GM18951 (cell line): ENCODE measurements at regions not wholly inside any gene's neighbourhood (a gene's known extent, or its start where the extent isn't known, plus 50 kb on each side); places are given as distances from the start of the nearest gene placed in this dataset.

ENCODE experiments used
- POLR2A ChIP-seq: IDR thresholded peaks from 4 replicates; pipeline ENCODE4 v1.6.1; 2011; ENCODE audit warnings: mild to moderate bottlenecking; ENCODE audit not compliant: insufficient read length, insufficient read depth; ENCODE audit errors: extremely low read depth
- in situ Hi-C: fragments of 300-500 bp; cut with MboI; formaldehyde crosslinking; loops from one replicate; pipeline ENCODE4 v1.12.0; 2022; ENCODE audit warnings: low sequenced_read_pairs, mixed read lengths, inconsistent platforms; ENCODE audit not compliant: unreplicated experiment

GRCh38 chr3:191783024-191783423 is 322.1 kb downstream of the PYDC2 start:
- TF ChIP-seq POLR2A = no peak
- in situ Hi-C loops = no loop called here

GRCh38 chr3:191790934-191791333 is 330.0 kb downstream of the PYDC2 start:
- no peak for TF ChIP-seq POLR2A
- in situ Hi-C loops = no loop called here

GRCh38 chr3:191792580-191792979 is 331.6 kb downstream of the PYDC2 start:
- in situ Hi-C loops = no loop called here
- TF ChIP-seq POLR2A = no peak

GRCh38 chr3:191795196-191795595 is 334.2 kb downstream of the PYDC2 start:
- TF ChIP-seq POLR2A = no peak
- in situ Hi-C loops = no loop called here

GRCh38 chr3:191797271-191797670 is 336.3 kb downstream of the PYDC2 start:
- no peak for TF ChIP-seq POLR2A
- in situ Hi-C loops = no loop called here

- in situ Hi-C loops = no loop called here
- no peak for TF ChIP-seq POLR2A
Measured at GRCh38 chr3:191802671-191803070, 341.7 kb downstream of the PYDC2 start.

- in situ Hi-C loops = no loop called here
- TF ChIP-seq POLR2A = no peak
Measured at GRCh38 chr3:191804935-191805334, 344.0 kb downstream of the PYDC2 start.

GRCh38 chr3:191808073-191808472 is 347.1 kb downstream of the PYDC2 start:
- in situ Hi-C loops = no loop called here
- TF ChIP-seq POLR2A = no peak

- in situ Hi-C loops = no loop called here
- no peak for TF ChIP-seq POLR2A
Measured at GRCh38 chr3:191809326-191809949, 348.5 kb downstream of the PYDC2 start.

- in situ Hi-C loops = no loop called here
Measured at GRCh38 chr3:191813245-191813644, 352.3 kb downstream of the PYDC2 start.

GRCh38 chr3:191848818-191849217 is 387.9 kb downstream of the PYDC2 start:
- in situ Hi-C loops = no loop called here

More at GRCh38 chr3:191813245-191813644, 352.3 kb downstream of the PYDC2 start:
- TF ChIP-seq POLR2A = no peak

GRCh38 chr3:191859531-191859930 is 398.6 kb downstream of the PYDC2 start:
- in situ Hi-C loops = no loop called here

More at GRCh38 chr3:191848818-191849217, 387.9 kb downstream of the PYDC2 start:
- TF ChIP-seq POLR2A = no peak

GRCh38 chr3:191869738-191870415 is 408.9 kb downstream of the PYDC2 start:
- in situ Hi-C loops = no loop called here
- no peak for TF ChIP-seq POLR2A

More at GRCh38 chr3:191859531-191859930, 398.6 kb downstream of the PYDC2 start:
- no peak for TF ChIP-seq POLR2A

GRCh38 chr3:191873736-191874135 is 412.8 kb downstream of the PYDC2 start:
- TF ChIP-seq POLR2A = no peak
- in situ Hi-C loops = no loop called here
